Choroid plexus epithelial cell (primary cell): ENCODE measurements at regions not wholly inside any gene's neighbourhood (a gene's known extent, or its start where the extent isn't known, plus 50 kb on each side); places are given as distances from the start of the nearest gene placed in this dataset.

Source experiments
- DNase-seq: peaks from one replicate; pipeline ENCODE4 v3.0.0-alpha.2; 2010; ENCODE audit warnings: low read depth
- H3K4me3 ChIP-seq: 2 replicates; pipeline ENCODE4 v1.5.1; 2011; ENCODE audit warnings: low read depth, mild to moderate bottlenecking, control low read depth, low read length, moderate library complexity
- TF ChIP-seq, protein P1 (sequence below): conservative IDR thresholded peaks from 2 replicates; pipeline ENCODE4 v1.5.1; 2011; ENCODE audit warnings: low read depth, mild to moderate bottlenecking, control low read depth, inconsistent platforms, low read length, moderate library complexity

DNA sequence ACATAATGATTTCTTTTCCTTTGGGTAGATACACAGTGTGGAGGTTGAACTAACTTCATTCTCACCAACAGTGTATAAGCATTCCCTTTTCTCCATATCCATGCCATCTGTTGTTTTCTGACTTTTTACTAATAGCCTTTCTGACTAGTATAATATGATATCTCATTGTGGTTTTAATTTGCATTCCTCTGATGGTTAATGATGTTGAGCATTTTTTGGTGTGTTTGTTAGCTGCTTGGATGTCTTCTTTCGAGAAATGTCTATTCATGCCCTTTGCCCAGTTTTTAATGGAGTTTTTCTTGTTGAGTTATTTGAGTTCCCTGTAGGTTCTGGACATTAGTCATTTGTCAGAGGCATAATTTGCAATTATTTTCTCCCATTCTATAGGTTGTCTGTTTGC, 59.8 kb downstream of the MARCHF4 start:
- H3K4me3 ChIP-seq = no peak overlapping the region
- TF ChIP-seq, protein P1, sequence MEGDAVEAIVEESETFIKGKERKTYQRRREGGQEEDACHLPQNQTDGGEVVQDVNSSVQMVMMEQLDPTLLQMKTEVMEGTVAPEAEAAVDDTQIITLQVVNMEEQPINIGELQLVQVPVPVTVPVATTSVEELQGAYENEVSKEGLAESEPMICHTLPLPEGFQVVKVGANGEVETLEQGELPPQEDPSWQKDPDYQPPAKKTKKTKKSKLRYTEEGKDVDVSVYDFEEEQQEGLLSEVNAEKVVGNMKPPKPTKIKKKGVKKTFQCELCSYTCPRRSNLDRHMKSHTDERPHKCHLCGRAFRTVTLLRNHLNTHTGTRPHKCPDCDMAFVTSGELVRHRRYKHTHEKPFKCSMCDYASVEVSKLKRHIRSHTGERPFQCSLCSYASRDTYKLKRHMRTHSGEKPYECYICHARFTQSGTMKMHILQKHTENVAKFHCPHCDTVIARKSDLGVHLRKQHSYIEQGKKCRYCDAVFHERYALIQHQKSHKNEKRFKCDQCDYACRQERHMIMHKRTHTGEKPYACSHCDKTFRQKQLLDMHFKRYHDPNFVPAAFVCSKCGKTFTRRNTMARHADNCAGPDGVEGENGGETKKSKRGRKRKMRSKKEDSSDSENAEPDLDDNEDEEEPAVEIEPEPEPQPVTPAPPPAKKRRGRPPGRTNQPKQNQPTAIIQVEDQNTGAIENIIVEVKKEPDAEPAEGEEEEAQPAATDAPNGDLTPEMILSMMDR = no peak
- DNase-seq = no peak

DNA sequence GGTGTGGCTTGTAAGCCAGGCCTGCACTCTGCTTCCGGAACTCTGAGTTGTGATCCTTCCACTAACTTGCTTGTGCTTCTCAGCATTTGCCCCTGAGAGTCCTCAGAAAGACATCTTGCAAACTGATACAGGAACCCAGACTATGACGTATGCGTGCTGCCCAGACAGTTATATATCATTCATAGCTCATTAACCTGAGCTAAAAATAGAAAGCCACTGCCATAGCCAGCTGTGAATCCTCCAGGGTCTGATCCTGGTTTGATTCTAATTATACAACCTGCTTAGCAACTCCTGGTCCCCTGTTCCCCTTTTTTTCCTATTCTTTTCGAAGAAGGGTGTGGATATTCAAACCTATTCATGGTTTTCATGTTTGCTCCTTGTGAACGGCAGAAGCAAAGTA, 63.7 kb downstream of the MARCHF4 start:
- TF ChIP-seq, protein P1 = no peak
- no peak for DNase-seq
- H3K4me3 ChIP-seq = no peak overlapping the region

DNA sequence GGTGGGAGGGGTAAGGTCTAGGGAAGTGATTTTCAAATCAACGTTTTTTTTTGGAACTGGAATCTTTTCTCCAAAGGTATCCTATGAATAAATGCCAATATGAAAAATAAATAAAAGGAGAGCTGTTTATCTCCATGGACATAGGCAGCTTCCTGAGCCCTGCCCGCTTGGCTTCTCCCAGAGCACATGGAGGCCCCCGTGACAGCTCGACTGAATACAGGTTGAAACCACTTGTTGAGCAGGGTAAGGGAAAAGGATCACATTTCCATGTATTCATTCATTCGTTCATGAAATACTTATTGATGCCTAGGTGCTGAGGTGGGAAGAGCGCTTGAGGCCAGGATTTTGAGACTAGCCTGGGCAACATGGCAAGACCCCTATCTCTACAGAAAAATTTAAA, 64.8 kb downstream of the MARCHF4 start:
- no peak for DNase-seq
- TF ChIP-seq, protein P1 = no peak
- H3K4me3 ChIP-seq = no peak overlapping the region

DNA sequence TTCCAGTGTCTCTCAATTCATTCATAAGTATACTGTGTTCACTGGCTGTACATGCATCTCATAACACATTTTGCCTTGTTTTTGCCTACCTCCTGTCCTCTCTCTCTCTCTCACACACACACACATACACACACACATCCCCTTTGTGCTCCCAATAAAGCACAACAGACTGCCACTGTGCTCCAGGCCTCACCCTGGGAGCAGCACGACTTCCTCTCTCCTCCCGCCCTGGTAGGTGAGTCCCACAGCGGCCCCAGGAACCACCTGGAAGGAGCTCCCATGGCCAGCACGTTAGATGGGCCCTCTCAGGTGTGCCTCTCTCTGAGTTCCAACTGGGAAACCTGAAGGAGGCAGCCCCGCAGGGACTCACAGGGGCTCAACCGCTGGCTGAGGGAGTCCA, 65.4 kb downstream of the MARCHF4 start:
- no peak overlapping the region for H3K4me3 ChIP-seq
- no peak for DNase-seq
- TF ChIP-seq, protein P1 = no peak

DNA sequence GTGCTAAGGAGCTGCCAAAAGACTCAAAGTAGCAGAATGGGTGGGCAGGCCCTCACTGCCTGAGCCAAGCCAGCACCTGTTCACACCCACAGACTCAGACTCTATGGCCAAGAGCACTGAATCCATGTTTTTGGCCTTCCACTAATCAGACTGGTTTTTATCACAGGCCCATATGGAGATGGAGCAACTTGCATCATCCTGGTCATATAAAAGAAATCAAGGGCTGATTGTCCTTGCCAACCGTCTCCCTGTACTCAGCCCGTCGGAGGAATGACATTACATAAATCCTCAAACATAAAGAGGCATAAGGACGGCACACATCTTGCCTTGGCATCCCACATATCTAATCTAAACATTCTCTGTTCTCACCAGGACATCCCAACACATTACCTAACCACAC, 66.7 kb downstream of the MARCHF4 start:
- TF ChIP-seq, protein P1 = no peak
- DNase-seq = no peak
- no peak overlapping the region for H3K4me3 ChIP-seq

DNA sequence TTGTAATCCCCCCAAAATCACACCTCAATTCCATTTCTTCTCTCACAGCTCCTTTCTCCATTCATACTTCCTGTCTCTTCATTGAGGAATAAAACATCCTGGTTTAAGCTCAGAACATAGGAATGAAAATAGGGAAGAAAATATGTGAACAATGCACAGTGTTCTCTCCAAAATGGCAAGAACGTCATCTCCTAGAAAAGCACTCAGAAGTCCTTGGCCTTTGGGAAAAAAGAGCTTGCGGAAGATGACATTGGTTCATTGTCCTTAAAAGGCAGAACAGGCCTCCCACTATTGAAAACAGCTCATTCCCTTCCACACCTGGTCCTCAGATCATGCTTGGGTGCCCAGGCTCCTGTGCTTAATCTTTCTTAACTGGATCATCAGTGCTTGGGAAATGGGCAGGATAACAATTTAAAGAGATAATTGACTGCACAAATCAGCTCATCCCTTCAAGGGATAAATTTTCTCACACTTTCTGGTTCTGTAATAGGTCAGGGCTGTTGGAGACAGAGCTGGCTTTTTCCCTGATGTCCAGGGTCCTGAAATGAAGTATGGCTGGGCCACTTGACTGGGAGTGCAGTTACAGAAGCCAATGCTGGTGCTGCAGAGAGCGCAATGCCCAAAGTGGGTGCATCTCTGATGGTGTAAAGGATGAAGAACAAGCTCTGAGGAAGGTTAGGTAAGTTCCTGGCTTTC, 69.2 kb downstream of the MARCHF4 start:
- H3K4me3 ChIP-seq = no peak overlapping the region
- TF ChIP-seq, protein P1 = no peak
- peak; percentile 51 for DNase-seq

DNA sequence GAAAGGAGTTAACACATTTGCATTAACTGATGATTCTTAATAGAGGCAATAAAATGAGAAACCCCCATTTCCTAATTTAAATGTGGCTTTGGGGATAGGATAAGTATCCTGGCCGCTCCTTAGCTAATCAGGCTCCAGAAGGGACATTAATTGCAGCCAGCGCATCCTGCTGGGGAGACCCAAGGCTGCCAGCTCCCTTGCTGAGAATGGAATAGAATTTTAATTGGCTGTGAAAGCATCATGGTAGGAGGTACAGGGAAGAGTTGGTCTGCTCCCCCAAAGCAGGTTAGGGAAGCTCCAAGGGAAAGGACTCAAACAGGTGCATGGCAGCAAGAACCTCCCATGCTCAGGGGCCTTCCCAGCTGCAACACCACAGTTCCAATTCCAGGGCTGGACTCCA, 71.4 kb downstream of the MARCHF4 start:
- DNase-seq = no peak
- H3K4me3 ChIP-seq = no peak overlapping the region
- TF ChIP-seq, protein P1 = no peak
